ENCODE measurements at regions not wholly inside any gene's neighbourhood (a gene's known extent, or its start where the extent isn't known, plus 50 kb on each side); places are given as distances from the start of the nearest gene placed in this dataset.

DNA sequence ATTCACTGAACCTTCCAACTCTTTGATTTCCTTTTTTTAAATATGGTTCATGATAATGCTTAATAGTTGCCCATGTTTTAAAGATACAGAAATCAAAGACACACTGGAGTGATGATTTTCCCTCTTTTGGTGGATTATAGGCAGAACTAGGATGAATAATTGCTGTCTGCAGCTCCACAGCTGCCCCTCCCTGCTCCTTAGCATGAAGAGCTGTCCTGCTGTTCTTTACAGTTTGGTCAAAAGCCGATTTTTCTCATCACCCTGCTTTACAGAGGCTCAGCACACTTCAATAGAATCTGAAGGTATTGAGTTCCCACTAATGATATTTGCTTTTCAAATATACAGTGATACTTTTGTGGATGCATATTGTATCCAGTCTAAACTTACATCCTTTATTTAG, 202.6 kb downstream of the AASDHPPT start:
- Histone ChIP-seq H3K79me2 (ENCODE audit: insufficient read depth, low read length) (no peaks in the 10 kb centered on the region), H3K4ac (ENCODE audit: low read depth, low read length) (no peak overlapping the region), H2BK5ac (ENCODE audit: insufficient read length, low read length) (no peak overlapping the region), H3K23me2 (ENCODE audit: insufficient read length, low read depth, low read length, poor library complexity, severe bottlenecking) (no peaks in the 10 kb centered on the region), H3K56ac (ENCODE audit: insufficient read length, low read depth, low read length) (no peak overlapping the region), H2BK15ac (ENCODE audit: low read depth, low read length) (no peak overlapping the region), H4K91ac (ENCODE audit: insufficient read length, low read depth, low read length) (no peak overlapping the region), H3K4me2 (ENCODE audit: insufficient read depth, insufficient read length, low read length) (no peak overlapping the region), H2BK20ac (ENCODE audit: low read depth, low read length, poor library complexity, severe bottlenecking) (no peak overlapping the region), H3K27me3 (ENCODE audit: insufficient read depth, low read length) (no peaks in the 10 kb centered on the region), H3K14ac (ENCODE audit: insufficient read depth, low read length) (no peak overlapping the region), H3K4me1 (ENCODE audit: insufficient read depth, low read length) (no peaks in the 10 kb centered on the region), H3K79me1 (ENCODE audit: insufficient read depth, low read depth, low read length, poor library complexity, severe bottlenecking) (no peaks in the 10 kb centered on the region), H2AK5ac (ENCODE audit: insufficient read length, low read length) (no peak overlapping the region), H3K27ac (ENCODE audit: insufficient read length, low read depth, low read length) (no peak overlapping the region), H3K9ac (ENCODE audit: extremely low read depth, insufficient read length, low read length) (no peak overlapping the region), H2BK12ac (ENCODE audit: insufficient read length, low read depth, low read length) (no peak overlapping the region), H4K8ac (replicated peaks; ENCODE audit: insufficient read length, low read depth, low read length) (no peak overlapping the region), H4K5ac (ENCODE audit: insufficient read length, low read depth, low read length) (no peak overlapping the region), H2AFZ (ENCODE audit: low read length) (no peak overlapping the region), H2BK120ac (ENCODE audit: low read depth, low read length, poor library complexity, severe bottlenecking) (no peak overlapping the region), H4K20me1 (ENCODE audit: control insufficient read depth, insufficient read depth, insufficient read length) (no peaks in the 10 kb centered on the region), H3K18ac (ENCODE audit: insufficient read length, low read depth, low read length) (no peak overlapping the region), H3K23ac (ENCODE audit: insufficient read length, low read depth, low read length) (no peak overlapping the region), H3T11ph (ENCODE audit: low read length) (no peak overlapping the region), H3K9me3 (ENCODE audit: control insufficient read depth, low read depth, low read length) (no peaks in the 10 kb centered on the region)
- no peaks in the 10 kb centered on the region for H3K9me3 Mint-ChIP-seq
- no peak overlapping the region for H3K4me3 Mint-ChIP-seq
- no peak for DNase-seq
- TF ChIP-seq, protein P1, sequence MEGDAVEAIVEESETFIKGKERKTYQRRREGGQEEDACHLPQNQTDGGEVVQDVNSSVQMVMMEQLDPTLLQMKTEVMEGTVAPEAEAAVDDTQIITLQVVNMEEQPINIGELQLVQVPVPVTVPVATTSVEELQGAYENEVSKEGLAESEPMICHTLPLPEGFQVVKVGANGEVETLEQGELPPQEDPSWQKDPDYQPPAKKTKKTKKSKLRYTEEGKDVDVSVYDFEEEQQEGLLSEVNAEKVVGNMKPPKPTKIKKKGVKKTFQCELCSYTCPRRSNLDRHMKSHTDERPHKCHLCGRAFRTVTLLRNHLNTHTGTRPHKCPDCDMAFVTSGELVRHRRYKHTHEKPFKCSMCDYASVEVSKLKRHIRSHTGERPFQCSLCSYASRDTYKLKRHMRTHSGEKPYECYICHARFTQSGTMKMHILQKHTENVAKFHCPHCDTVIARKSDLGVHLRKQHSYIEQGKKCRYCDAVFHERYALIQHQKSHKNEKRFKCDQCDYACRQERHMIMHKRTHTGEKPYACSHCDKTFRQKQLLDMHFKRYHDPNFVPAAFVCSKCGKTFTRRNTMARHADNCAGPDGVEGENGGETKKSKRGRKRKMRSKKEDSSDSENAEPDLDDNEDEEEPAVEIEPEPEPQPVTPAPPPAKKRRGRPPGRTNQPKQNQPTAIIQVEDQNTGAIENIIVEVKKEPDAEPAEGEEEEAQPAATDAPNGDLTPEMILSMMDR (conservative IDR thresholded peaks at IDR 0.05): no peak
- WGBS (ENCODE audit: extremely low coverage, insufficient read length, low lambda C conversion rate): no CpG with 5 or more reads among the region's 1 CpG
- H3K27me3 Mint-ChIP-seq (ENCODE audit: low read depth): no peaks in the 10 kb centered on the region
- H3K27ac Mint-ChIP-seq: no peak overlapping the region
- no peaks in the 10 kb centered on the region for H3K36me3 Mint-ChIP-seq (ENCODE audit: insufficient read depth in 1 of 3, low read depth in 3 of 3)
- H3K4me1 Mint-ChIP-seq: peaks cover 22 to 25% of the 10 kb centered on the region in 2 experiments

Data from H9 (cell line).